NCI-H82 treated with DMSO at 0.1 percent for 48 hours (cell line): ENCODE measurements at regions not wholly inside any gene's neighbourhood (a gene's known extent, or its start where the extent isn't known, plus 50 kb on each side); places are given as distances from the start of the nearest gene placed in this dataset.

ENCODE experiments used
- DNase-seq: peaks from one replicate; lab custom pipeline; 2025; ENCODE audit not compliant: unreplicated experiment; lab: John Stamatoyannopoulos, UW

DNA sequence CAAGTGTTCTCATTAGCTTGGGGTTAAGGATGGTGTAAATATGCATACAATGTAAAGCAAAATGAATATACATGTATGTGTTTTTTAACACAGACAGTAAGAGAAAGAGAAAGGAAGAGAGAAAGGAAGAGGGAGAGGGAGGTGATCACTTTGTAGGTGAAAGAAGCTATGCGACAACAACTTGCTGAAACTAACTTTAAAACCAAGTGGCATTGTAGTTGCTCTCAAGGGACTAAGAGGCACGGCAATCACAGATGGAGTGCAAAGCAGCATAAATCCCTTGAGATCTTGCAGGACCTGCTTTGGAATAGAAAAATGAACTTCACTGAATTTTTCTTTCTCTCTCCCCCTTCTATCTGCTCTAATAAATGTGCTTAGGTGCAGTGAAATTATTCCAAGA, 1665.0 kb upstream of the TENM3 start:
- no peak for DNase-seq

DNA sequence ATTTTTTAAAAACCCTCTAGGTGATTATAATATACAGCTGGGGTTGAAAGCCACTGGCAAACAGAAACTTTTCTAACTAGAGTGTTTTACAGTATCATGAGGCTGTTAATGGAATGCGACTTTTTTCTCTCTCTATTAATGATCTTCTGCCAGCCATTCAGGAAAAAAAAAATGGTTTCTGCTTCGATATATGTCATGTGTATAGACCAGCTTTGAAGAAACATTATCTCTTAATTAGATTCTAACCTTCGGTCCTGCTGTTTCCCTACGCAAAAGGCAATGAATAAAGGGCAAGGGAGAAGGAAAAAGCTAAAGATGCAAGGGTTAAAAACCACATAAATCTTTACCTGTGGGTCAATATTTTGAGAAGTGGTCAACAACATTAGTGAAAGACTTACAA, 1662.1 kb upstream of the TENM3 start:
- peak; percentile 39 for DNase-seq

DNA sequence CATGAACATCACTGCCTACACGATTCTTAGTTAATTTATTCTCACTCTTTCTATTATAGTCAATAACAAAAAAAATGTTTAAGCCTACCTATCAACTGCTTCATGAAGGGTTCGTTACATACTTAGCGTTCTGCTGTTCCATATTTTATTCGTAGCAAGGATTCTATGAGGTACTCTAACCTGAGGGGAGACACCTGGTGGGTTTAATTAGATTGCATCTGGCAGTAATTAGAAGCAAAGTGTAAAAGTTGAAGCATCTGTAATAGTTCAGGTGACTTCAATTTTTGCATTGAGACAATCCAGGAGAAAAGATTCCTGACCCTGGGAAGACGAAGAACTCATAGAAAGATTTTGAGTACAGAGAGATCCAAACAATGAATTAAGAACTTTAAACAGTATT, 1655.8 kb upstream of the TENM3 start:
- DNase-seq, result no peak

DNA sequence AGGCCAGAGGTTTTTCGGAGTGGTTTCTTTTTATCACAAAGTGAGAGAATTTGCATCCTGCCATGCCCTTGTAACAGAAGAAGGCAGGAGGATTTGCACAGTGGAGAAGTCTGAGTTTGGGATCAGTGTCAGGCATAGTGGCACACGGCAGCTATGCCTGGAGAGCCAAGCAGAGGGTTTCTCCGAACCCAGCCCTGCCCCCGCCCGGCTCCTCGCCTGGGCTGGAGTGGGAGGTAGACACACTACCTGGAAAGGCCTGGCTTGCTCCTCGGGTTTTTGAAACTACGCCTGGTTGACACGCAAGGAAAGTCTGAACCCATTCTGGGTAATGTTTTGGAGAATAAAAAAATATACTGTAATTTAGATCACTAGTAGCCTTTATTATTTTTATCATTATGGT, 1653.6 kb upstream of the TENM3 start:
- DNase-seq, result no peak

DNA sequence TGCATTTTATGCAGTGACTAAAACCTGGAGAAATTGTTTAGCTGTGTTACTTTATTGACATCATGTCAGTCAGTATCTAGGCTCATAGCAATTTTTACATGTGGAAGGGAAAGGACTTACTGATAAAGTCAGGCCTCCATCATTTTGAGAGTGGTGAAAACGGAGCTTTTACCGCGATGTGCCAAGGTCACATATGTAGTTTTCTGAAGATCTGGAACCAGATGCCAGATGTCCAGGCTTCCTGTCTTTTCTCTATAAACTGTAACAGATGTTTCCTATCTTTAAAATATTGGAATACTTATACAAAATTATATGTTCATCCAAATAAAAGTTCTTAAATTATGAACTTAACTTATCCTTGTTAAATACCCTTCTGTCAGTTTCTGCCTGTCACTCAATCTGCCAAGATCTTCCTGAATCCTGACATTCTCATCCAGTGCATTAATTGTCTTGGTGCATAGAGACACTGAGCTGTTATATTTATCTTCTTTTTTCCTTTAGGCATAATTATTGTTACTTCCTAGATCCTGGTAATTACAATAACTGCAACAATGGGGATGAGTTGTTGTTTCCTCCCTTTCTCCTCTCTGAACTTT, 1646.2 kb upstream of the TENM3 start:
- no peak for DNase-seq

DNA sequence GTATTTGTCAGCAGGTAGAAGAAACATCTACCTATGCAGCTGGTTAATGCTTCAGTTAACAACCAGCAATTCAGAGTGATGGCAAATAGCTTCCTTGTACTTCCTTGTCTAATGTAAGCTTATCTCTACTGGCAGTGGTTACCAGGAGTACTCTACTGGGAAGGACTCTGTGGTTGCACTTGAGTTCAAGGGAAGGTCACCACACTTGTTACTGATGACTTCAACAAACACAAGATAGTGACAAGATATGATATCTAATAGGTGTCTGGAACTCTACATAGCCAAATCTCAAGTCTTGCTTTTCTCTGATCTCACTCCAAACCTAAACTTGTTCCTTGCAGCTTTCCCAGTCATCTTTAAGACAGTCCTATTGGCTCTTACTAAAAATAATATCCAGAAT, 1644.9 kb upstream of the TENM3 start:
- DNase-seq, result no peak

DNA sequence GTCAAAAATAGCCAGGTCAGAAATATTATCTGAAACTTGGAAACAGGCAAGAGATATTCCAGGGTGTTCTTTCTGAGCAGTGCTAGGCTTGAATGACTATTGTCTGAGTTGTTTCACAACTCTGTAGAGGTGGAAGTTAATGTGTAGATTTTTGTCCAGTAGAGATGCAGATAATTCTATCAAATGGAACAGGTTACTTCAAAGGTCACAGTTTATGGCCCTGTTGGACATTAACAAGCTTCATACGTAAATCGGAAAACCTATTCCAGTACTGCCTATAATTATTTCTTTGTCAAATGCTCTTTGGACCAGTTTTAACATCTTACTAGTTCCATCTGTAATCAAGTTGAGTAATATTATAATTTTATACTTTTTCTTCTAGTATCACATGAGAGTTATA, 1639.4 kb upstream of the TENM3 start:
- DNase-seq, result no peak

DNA sequence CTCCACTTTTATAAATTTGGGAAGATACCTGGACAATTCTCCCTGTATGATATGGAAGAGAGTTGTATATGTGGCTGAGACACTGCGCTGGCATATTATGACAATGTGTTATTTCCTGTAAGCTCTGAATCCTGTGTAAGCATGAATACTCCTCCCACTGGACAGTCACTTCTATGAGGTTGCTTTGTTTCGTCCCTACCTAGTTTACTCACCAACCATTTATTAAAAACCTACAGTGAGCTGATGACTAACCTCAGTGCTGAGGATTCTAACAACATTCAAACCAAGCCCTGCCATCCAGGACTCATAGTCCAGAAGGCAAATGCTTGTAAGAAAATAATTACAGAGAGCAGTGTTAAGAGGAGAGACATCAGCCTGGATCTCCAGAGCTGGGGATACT, 1632.9 kb upstream of the TENM3 start:
- DNase-seq, result no peak

DNA sequence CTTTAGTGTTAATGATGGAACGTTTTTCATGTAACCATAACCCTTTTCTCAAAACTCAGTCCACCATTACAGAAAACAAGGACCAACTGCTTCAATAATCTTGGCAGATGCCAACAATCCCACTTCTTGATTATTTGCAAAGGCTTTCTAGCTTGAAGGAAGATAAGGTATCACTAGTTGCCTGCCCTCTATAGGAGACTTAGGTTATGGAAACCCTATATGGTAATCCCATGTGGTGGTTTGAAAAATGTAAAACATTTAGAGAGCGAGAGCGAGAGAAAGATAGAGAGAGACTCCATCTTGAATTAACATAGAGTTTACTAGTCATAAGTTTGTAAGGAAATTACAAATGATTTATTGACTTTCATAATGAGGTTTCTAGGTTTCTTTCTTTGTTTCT, 1627.5 kb upstream of the TENM3 start:
- DNase-seq, result no peak

DNA sequence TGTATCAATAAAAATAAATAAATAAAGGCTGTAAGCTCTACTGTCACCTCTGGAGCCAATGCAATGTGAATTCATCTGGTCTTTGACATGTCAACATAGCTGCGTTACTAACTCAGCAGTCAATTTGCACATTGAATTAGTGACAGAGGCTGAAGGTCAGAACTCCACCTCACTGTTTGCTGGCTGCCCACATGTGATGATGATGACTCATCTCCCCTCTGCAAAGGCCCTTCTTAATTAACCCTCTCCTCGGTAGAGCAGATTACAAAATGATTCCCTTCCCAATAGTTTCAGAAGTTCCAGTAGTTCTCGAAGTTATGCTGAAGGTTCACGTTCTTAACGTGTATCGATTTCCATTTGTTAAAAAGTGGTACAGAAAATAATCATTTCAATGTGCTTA, 1626.0 kb upstream of the TENM3 start:
- no peak for DNase-seq

DNA sequence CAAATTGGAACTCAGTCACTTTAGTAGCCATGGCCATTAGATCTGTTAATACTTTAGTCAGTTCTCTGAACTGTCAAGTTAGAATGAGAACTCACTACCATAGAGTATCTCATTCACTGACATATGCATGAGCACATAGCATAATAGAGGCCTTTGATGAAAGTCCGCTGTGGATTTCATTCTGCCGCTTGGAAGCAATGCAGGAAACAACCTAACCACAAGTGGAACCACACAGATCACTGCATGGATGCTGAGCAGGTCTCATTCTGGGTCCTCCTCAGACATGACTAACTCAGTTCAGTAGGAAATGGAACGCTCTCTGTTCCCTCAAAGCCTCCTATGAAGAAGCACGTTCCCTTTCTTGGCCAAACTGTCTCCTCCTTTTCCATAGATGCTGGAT, 1624.8 kb upstream of the TENM3 start:
- DNase-seq, result no peak

DNA sequence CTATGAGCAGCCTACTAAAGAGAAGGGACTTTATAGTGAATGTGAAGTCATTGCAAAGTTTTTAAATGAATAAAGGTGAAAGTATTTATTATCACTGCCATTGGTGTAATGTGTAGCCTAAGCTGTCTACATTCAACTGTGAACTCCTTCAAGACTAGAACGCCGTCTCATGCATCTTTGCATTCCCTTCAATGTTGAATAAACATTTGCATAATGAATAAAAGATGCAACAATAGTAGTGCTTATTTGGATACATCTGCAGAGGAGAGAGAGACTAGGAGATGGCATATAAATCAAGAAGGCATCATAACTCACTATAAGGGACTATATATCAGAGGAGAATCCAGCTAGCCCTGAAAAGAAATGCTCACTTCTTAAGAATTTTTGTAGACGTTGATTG, 1623.8 kb upstream of the TENM3 start:
- DNase-seq, result no peak

DNA sequence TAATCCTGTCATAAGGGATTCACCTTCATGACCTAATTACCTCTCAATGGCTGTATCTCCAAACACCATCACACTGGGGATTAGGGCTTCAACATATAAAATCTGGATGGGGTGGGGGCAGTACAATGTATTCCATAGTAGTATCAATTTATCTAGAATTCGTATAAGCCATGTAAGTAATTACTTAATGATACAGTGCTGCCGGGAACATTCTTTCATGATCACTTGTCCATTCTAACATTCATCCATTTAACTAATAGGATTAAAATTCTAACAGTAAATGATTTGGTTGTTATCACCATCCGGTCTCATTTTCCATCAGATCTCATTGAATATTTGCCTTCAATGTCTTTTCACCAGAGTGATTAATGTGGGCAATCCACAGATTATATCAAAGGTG, 1620.9 kb upstream of the TENM3 start:
- DNase-seq, result no peak

DNA sequence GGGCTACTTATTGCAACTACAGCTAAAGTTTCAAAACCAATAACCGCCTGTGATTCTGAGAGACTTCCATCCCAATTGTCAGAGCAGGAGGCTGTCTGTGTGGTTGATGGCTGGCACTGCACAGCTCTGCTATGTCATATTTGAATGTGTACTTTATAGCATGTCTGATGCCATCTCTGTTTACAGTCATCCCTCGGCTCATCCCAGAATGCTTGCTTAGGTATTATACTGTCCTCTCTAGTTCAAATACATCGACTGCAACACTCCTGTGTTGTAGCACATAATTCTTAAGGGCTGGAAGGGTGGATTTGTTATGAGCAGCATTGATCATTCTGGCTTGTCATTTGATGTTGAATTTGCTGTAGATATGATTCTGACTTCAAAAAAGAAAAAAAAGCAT, 1617.5 kb upstream of the TENM3 start:
- DNase-seq, result no peak

DNA sequence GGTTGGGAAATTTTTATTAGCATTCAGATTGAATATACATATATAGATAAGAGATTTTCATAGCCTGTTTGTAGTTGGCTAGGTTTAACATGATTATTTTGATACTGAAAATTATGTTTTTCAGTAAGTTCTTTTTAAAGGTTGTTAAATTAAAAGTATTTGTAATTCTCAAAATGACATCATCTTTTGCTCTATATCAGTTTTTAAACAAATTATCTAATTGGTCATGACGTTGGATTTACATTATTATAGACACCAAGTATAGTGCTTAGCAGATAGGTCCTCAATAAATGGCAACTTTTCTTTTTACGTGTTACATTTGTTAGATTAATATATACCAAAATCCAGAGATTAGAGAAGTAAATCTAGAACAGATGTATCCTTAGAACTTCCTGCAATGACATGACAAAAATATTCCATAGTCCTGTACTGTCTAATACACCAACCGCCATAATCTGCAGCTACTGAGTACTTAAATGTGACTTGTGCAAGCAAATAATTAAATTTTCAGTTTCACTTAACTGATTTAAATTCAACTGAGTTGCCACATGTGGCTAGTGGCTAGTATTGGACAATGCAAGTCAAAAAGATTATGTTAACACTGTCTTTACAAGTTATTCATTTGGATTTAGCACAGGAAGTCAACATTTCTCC, 1613.1 kb upstream of the TENM3 start:
- DNase-seq, result no peak

DNA sequence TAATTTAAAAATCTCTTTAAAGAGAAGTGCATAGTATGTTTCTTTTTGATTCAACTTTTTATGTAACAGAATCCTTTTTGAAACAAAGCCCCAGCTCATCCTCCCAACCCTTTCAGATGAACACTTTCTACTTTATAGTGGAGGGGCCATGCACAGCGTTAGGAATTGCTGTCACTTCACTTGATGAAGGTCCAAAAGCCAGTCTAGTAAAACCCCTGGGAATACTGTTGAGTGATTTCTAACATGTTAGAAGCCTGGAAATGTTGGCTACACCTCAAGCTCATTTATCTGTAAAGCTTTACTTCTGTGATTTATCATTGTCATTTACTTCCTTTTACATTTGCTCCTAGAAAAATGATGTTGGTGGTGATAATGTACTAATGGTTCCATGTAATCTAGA, 1608.9 kb upstream of the TENM3 start:
- no peak for DNase-seq

DNA sequence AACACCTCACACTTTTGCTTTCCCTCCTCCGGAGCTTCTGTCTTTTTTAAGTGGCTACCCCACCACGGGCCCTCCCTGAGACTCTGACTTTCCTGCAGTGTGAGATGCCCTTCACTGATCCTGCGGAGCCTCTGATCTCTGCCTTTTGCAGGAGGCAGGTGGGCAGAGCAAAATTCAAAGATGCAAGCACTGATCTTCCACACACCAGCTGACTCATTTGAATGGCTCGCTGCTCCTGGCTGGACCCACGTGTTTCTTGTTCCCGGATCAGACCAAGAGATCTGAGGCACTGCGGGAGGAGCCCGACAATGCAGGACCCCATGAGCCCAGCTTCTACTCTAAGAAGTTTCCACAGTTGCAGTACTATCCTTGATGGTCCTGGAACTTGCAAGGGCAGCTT, 1607.9 kb upstream of the TENM3 start:
- DNase-seq, result no peak

DNA sequence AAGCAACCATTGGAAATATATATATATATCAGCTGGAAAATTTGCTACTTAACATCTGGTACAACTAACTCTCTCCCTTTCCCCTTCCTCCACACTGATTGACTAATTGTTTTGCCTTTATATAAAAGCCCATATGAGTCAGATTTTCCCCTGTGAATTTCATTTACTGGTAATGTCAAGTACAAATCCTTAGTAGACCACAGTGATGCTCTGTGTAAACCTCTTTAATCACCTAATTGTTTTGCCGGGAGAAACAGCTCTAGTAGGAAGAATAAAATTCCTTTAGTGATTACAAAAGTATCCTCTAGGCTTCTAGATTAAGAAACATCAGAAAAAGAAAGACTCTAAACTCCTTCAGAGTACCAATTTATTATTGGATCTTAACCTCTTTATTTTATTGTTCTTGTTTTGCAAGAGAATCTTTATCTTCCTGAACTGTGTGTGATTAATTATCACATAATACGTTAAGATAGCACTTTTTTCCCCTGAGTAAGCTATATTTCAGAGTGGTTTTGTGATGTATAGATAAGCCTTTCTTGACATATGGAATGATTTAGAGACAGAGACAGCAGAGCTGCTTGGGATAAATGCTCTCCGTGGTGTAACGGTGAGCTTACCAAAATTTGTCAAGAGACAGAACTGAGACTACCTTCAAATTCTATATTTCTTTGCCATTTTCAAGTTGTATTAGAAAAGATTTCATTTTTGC, 1606.4 kb upstream of the TENM3 start:
- DNase-seq, result no peak

DNA sequence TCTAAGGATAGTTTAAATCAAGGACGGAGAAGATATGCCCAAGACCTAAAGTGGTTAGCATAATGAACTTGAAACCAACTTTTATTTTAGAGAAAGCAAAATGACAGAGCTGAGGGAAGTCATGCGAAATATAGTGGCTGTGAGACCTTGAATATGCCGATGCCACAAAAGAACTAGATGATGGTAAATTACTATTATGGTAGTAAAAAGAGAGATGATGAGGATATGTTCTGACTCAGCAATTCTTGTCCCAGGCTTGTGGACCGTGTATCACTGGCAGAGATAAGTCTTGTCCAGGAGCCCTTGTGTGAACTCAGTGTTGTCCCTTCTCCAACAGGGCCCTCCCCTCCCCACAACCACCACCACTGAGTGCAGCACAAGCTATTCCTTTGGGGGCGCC, 1605.6 kb upstream of the TENM3 start:
- no peak for DNase-seq

DNA sequence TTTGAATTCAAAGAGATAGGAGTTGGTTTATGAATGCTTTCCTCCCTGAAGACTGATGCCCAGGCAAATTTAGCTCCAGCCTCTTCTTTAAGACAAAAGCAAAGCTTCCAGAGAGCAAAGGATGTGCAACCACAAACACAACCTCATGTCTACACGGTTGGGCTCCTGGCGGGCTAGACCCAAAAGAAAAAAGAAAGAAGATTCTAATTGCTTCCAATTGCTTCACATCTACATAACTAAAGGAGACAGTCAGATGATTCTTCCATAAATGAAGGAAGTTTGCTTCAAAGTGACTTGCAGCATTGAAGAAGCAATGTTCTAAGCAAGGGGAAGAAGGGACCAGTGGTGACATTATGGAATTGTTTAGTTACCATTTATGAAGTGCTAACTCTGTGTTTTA, 1603.0 kb upstream of the TENM3 start:
- no peak for DNase-seq

DNA sequence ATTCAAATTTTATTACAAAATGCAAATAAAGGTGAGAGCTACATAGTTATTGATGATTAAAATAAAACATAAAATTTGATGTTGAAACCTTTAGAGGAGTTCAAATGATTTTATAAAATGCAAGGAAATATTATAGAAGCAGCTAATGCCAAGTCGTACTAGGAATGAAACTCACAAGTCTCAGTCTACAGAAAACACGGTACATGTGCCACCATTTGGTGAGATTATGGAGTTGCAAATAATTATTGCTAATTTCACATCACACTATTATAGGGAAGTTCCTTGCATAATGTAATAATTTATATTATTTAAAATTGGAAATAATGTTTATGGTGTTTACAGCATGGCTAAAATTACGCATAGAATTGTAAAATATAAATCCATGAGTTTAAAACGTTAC, 1601.7 kb upstream of the TENM3 start:
- no peak for DNase-seq

DNA sequence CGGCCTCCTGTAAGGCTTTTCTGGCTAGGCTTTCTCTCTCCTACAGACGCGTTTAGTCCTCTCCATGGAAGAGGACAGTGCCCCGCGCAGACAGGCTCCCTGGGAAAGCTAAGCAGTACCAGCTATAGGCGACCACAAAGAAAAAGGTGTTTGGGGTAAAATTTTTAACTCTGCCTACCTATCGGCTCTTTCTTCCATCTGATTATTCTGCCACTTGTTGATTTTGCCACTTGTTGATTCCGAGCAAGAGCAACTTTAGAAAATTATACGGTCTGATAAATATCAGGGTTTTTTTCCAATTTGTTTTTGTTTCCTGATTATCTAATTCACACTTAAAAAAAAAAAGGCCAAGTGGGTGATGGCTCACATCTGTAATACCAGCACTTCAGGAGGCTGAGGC, 1600.5 kb upstream of the TENM3 start:
- DNase-seq, result no peak

DNA sequence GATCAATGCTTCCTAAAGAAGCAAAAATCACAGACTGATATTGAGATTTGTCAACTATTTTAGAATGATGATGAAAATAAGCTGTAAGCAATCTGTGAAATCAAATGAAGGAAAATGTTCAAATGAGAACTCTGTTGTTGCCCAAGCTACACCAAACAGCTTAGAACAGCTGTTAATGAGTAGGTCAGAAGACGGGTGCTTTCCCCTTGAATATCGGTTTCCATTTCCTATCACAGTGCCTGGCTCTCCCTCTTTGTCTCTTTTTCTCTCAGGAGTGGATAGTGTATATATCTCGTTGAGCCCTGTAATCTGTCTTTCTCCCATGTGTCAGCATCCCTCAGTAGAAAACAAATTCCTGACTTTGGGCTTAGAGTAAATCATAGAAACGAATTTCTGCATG, 1592.9 kb upstream of the TENM3 start:
- DNase-seq, result no peak
